ENCODE measurements at regions not wholly inside any gene's neighbourhood (a gene's known extent, or its start where the extent isn't known, plus 50 kb on each side); places are given as distances from the start of the nearest gene placed in this dataset.

GRCh38 chr1:90508376-90509167 is 208.5 kb downstream of the BARHL2 start:
- Histone ChIP-seq H3K79me2 (ENCODE audit: insufficient read depth, low read length) (no peaks in the 10 kb centered on the region), H4K20me1 (ENCODE audit: insufficient read depth) (no peaks in the 10 kb centered on the region), H3K27me3 (ENCODE audit: insufficient read depth, low read length) (peaks cover 20% of the 10 kb centered on the region; the same call in 1 of the 2 replicates), H3K9ac (ENCODE audit: low read length) (no peak overlapping the region), H3K4me3 (replicated peaks in 1 of 2; ENCODE audit: low read depth in 1 of 2, low read length in 2 of 2) (no peak overlapping the region), H2AFZ (ENCODE audit: low read depth, low read length, poor library complexity, severe bottlenecking) (no peak overlapping the region), H3K27ac (ENCODE audit: low read depth, low read length) (no peak overlapping the region), H3K4me2 (ENCODE audit: low read length) (no peak overlapping the region), H3K9me3 (ENCODE audit: control insufficient read depth in 1 of 2, insufficient read depth in 1 of 2, low read depth in 1 of 2, low read length in 2 of 2) (no peaks in the 10 kb centered on the region), H3K36me3 (ENCODE audit: control insufficient read depth in 1 of 2, insufficient read depth in 2 of 2, low read length in 2 of 2) (no peaks in the 10 kb centered on the region), H3K4me1 (ENCODE audit: control insufficient read depth in 1 of 2, insufficient read depth in 2 of 2, low read length in 2 of 2) (no peaks in the 10 kb centered on the region), H3K9me2 (ENCODE audit: insufficient read depth) (no peaks in the 10 kb centered on the region)
- TF ChIP-seq REST (IDR thresholded peaks at IDR 0.05; ENCODE audit: low read depth) (no peak), FOSL1 (IDR thresholded peaks at IDR 0.05; ENCODE audit: low read depth) (no peak), TCF7L2 (IDR thresholded peaks at IDR 0.05; ENCODE audit: borderline replicate concordance, extremely low read depth, insufficient read depth, insufficient read length) (no peak), EZH2phosphoT487 (IDR thresholded peaks at IDR 0.05; ENCODE audit: borderline replicate concordance) (no peak), POLR2AphosphoS5 (IDR thresholded peaks at IDR 0.05; ENCODE audit: low read depth, low read length) (no peak), EGR1 (IDR thresholded peaks at IDR 0.05; ENCODE audit: low read depth) (no peak), YY1 (IDR thresholded peaks at IDR 0.05; ENCODE audit: extremely low read depth, insufficient replicate concordance, low read depth, low read length) (no peak), ZFX (IDR thresholded peaks at IDR 0.05) (no peak), CBX3 (IDR thresholded peaks at IDR 0.05; ENCODE audit: low read depth) (no peak), SIN3A (IDR thresholded peaks at IDR 0.05; ENCODE audit: low read depth) (no peak), POLR2A (IDR thresholded peaks at IDR 0.05; ENCODE audit: borderline replicate concordance, extremely low read depth, insufficient read depth, insufficient read length) (no peak), ZNF274 (IDR thresholded peaks at IDR 0.05; ENCODE audit: low read depth, low read length) (no peak), SP1 (IDR thresholded peaks at IDR 0.05; ENCODE audit: low read depth) (no peak), ELF1 (IDR thresholded peaks at IDR 0.05; ENCODE audit: borderline replicate concordance, low read depth) (no peak)
- TF ChIP-seq, protein P1, sequence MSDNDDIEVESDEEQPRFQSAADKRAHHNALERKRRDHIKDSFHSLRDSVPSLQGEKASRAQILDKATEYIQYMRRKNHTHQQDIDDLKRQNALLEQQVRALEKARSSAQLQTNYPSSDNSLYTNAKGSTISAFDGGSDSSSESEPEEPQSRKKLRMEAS (IDR thresholded peaks at IDR 0.05) = no peak
- TF ChIP-seq, protein P2, sequence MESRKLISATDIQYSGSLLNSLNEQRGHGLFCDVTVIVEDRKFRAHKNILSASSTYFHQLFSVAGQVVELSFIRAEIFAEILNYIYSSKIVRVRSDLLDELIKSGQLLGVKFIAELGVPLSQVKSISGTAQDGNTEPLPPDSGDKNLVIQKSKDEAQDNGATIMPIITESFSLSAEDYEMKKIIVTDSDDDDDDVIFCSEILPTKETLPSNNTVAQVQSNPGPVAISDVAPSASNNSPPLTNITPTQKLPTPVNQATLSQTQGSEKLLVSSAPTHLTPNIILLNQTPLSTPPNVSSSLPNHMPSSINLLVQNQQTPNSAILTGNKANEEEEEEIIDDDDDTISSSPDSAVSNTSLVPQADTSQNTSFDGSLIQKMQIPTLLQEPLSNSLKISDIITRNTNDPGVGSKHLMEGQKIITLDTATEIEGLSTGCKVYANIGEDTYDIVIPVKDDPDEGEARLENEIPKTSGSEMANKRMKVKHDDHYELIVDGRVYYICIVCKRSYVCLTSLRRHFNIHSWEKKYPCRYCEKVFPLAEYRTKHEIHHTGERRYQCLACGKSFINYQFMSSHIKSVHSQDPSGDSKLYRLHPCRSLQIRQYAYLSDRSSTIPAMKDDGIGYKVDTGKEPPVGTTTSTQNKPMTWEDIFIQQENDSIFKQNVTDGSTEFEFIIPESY (IDR thresholded peaks at IDR 0.05; ENCODE audit: extremely low read depth, insufficient replicate concordance, low read length) = no peak
- TF ChIP-seq, protein P3, sequence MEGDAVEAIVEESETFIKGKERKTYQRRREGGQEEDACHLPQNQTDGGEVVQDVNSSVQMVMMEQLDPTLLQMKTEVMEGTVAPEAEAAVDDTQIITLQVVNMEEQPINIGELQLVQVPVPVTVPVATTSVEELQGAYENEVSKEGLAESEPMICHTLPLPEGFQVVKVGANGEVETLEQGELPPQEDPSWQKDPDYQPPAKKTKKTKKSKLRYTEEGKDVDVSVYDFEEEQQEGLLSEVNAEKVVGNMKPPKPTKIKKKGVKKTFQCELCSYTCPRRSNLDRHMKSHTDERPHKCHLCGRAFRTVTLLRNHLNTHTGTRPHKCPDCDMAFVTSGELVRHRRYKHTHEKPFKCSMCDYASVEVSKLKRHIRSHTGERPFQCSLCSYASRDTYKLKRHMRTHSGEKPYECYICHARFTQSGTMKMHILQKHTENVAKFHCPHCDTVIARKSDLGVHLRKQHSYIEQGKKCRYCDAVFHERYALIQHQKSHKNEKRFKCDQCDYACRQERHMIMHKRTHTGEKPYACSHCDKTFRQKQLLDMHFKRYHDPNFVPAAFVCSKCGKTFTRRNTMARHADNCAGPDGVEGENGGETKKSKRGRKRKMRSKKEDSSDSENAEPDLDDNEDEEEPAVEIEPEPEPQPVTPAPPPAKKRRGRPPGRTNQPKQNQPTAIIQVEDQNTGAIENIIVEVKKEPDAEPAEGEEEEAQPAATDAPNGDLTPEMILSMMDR (IDR thresholded peaks at IDR 0.05 in 2 of 3, conservative IDR thresholded peaks at IDR 0.05 in 1 of 3; ENCODE audit: borderline replicate concordance in 1 of 3, insufficient read depth in 1 of 3, low read depth in 2 of 3, low read length in 2 of 3) = no peak
- TF ChIP-seq, protein P4, sequence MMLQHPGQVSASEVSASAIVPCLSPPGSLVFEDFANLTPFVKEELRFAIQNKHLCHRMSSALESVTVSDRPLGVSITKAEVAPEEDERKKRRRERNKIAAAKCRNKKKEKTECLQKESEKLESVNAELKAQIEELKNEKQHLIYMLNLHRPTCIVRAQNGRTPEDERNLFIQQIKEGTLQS (IDR thresholded peaks at IDR 0.05) = no peak
- no peak for ATAC-seq
- intact Hi-C loops (cut with micrococcal nuclease) = no loop called here
- ChIA-PET RAD21 (ENCODE audit: low non-redundant PET in 1 of 2, low total read pairs in 2 of 2, uncharacterized antibody in 2 of 2, unreplicated experiment in 2 of 2) (no interaction called here), POLR2A (no interaction called here), CTCF (no interaction called here)
- DNase-seq (ENCODE audit: low read depth, low spot score) = no peak
- no TSS peak for BruUV-seq (replicated peaks)
